Caco-2 (cell line): ENCODE measurements at regions not wholly inside any gene's neighbourhood (a gene's known extent, or its start where the extent isn't known, plus 50 kb on each side); places are given as distances from the start of the nearest gene placed in this dataset.

Experiments used
- BruUV-seq: library from RNA; stranded (reverse); fragments of 400-500 nt; replicated peaks from 2 replicates; lab custom pipeline; 2021; lab: Mats Ljungman, UMichigan
- CTCF ChIA-PET: fragments of 300-600 bp; sonication (Branson Sonifier 250); formaldehyde crosslinking; loops from one replicate; lab custom pipeline; 2022; ENCODE audit warnings: antibody characterized with exemption; lab: Charles Lee
- POLR2A ChIA-PET: fragments of 300-600 bp; sonication (Branson Sonifier 250); formaldehyde crosslinking; loops from one replicate; lab custom pipeline; 2022; ENCODE audit warnings: antibody characterized with exemption; lab: Charles Lee
- DNase-seq, 2 experiments: peaks; one replicate each; pipeline versions ENCODE4 v3.0.0 to v3.0.0-alpha.2; 2020 to 2022
- H3K27me3 ChIP-seq: replicated peaks from 2 replicates; pipeline ENCODE4 v1.6.0; 2011; ENCODE audit warnings: low read length; ENCODE audit not compliant: control insufficient read depth, insufficient read depth
- H3K36me3 ChIP-seq: 2 replicates; pipeline ENCODE4 v1.5.1; 2011; ENCODE audit warnings: low read length; ENCODE audit not compliant: control insufficient read depth, insufficient read depth
- H3K4me1 ChIP-seq: fragments of 250-450 bp; sonication (Bioruptor Pico); 2 replicates; pipeline ENCODE4 v1.5.1; 2020; ENCODE audit warnings: mild to moderate bottlenecking
- H3K4me3 ChIP-seq: 2 replicates; pipeline ENCODE4 v1.5.1; 2011; ENCODE audit warnings: low read depth, mild to moderate bottlenecking, control low read depth, low read length
- H3K9me3 ChIP-seq: fragments of 250-450 bp; sonication (Bioruptor Pico); 2 replicates; pipeline ENCODE4 v1.5.1; 2020; ENCODE audit warnings: mild to moderate bottlenecking, moderate library complexity
- H3K27ac Mint-ChIP-seq: one replicate; pipeline ENCODE4 v1.8.0; 2022; ENCODE audit warnings: mixed read lengths; ENCODE audit not compliant: unreplicated experiment
- H3K27me3 Mint-ChIP-seq: one replicate; pipeline ENCODE4 v1.8.0; 2022; ENCODE audit warnings: mixed read lengths; ENCODE audit not compliant: insufficient read depth, unreplicated experiment
- H3K36me3 Mint-ChIP-seq: one replicate; pipeline ENCODE4 v1.8.0; 2022; ENCODE audit warnings: mild to moderate bottlenecking, mixed read lengths; ENCODE audit not compliant: insufficient read depth, unreplicated experiment
- H3K4me1 Mint-ChIP-seq: one replicate; pipeline ENCODE4 v1.8.0; 2022; ENCODE audit warnings: low read depth, mixed read lengths; ENCODE audit not compliant: unreplicated experiment
- H3K4me3 Mint-ChIP-seq: one replicate; pipeline ENCODE4 v1.8.0; 2022; ENCODE audit warnings: mild to moderate bottlenecking, moderate library complexity, mixed read lengths; ENCODE audit not compliant: unreplicated experiment
- H3K9me3 Mint-ChIP-seq: one replicate; pipeline ENCODE4 v1.8.0; 2022; ENCODE audit warnings: mixed read lengths; ENCODE audit not compliant: unreplicated experiment
- intact Hi-C: fragments of 100-400 bp; cut with micrococcal nuclease; formaldehyde crosslinking; loops from one replicate; pipeline ENCODE4 v1.10.0; 2022; ENCODE audit not compliant: unreplicated experiment
- TF ChIP-seq, protein P1 (sequence below), 2 experiments: fragments of 200-600 bp in 1 of 2; IDR thresholded peaks; 1 replicate in 1 of 2; 2 replicates in 1 of 2; pipeline versions ENCODE4 v1.5.1 to v1.8.0; 2011 to 2022; ENCODE audit warnings: antibody characterized with exemption in 1 of 2, control low read depth in 1 of 2, inconsistent platforms in 1 of 2, low read depth in 1 of 2, low read length in 1 of 2, mild to moderate bottlenecking in 1 of 2, moderate library complexity in 1 of 2; ENCODE audit not compliant: insufficient read depth in 1 of 2, severe bottlenecking in 1 of 2, unreplicated experiment in 1 of 2

- intact Hi-C loops, result no loop called here
- no TSS peak for BruUV-seq
- CTCF ChIA-PET, result no interaction called here
- Mint-ChIP-seq H3K27me3 (peaks cover 9% of the 10 kb centered on the region), H3K4me3 (no peak overlapping the region), H3K27ac (no peak overlapping the region), H3K36me3 (no peaks in the 10 kb centered on the region), H3K4me1 (no peaks in the 10 kb centered on the region), H3K9me3 (no peaks in the 10 kb centered on the region)
- no peak overlapping the region for H3K4me3 ChIP-seq
- no peaks in the 10 kb centered on the region for H3K9me3 ChIP-seq
- DNase-seq, result no peak
- TF ChIP-seq, protein P1, sequence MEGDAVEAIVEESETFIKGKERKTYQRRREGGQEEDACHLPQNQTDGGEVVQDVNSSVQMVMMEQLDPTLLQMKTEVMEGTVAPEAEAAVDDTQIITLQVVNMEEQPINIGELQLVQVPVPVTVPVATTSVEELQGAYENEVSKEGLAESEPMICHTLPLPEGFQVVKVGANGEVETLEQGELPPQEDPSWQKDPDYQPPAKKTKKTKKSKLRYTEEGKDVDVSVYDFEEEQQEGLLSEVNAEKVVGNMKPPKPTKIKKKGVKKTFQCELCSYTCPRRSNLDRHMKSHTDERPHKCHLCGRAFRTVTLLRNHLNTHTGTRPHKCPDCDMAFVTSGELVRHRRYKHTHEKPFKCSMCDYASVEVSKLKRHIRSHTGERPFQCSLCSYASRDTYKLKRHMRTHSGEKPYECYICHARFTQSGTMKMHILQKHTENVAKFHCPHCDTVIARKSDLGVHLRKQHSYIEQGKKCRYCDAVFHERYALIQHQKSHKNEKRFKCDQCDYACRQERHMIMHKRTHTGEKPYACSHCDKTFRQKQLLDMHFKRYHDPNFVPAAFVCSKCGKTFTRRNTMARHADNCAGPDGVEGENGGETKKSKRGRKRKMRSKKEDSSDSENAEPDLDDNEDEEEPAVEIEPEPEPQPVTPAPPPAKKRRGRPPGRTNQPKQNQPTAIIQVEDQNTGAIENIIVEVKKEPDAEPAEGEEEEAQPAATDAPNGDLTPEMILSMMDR (IDR thresholded peaks at IDR 0.05; ENCODE audit: insufficient read depth in 1 of 2, low read depth in 1 of 2, low read length in 1 of 2, severe bottlenecking in 1 of 2, unreplicated experiment in 1 of 2), result no peak
- H3K27me3 ChIP-seq, result no peaks in the 10 kb centered on the region; the same call in 1 of the 2 replicates
- no peaks in the 10 kb centered on the region for H3K36me3 ChIP-seq
- POLR2A ChIA-PET, result no interaction called here
- H3K4me1 ChIP-seq, result no peaks in the 10 kb centered on the region
Measured at GRCh38 chr5:133751846-133752245, 139.5 kb upstream of the FSTL4 start.

DNA sequence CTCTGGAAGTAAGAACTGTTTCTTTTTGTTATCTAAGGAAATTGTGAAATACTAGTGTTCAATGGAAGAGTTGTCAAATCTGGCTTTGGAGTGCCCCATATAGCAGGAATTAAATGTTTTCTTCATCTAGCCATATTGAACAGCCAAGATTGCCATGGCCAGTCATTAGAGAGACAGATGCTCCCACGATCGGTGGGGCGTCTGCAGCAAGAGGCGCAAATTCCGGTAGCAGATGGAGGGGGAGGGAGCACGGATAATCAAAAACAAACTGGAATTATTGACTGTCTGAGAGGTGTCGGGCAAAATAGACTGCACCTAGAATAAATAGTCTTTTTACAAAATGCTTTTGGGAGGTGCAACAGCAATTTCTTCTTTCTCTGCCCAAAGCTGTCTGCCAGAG is 139.1 kb upstream of the FSTL4 start:
- Histone ChIP-seq H3K9me3 (no peaks in the 10 kb centered on the region), H3K27me3 (no peaks in the 10 kb centered on the region; the same call in 1 of the 2 replicates), H3K4me1 (no peaks in the 10 kb centered on the region), H3K36me3 (no peaks in the 10 kb centered on the region), H3K4me3 (no peak overlapping the region)
- Mint-ChIP-seq H3K27me3 (peaks cover 9% of the 10 kb centered on the region), H3K4me3 (no peak overlapping the region), H3K36me3 (no peaks in the 10 kb centered on the region), H3K9me3 (no peaks in the 10 kb centered on the region), H3K27ac (no peak overlapping the region), H3K4me1 (no peaks in the 10 kb centered on the region)
- POLR2A ChIA-PET, result no interaction called here
- no peak for DNase-seq
- TF ChIP-seq, protein P1 (IDR thresholded peaks at IDR 0.05; ENCODE audit: insufficient read depth in 1 of 2, low read depth in 1 of 2, low read length in 1 of 2, severe bottlenecking in 1 of 2, unreplicated experiment in 1 of 2), result no peak
- CTCF ChIA-PET, result no interaction called here
- BruUV-seq, result no TSS peak
- intact Hi-C loops, result no loop called here

DNA sequence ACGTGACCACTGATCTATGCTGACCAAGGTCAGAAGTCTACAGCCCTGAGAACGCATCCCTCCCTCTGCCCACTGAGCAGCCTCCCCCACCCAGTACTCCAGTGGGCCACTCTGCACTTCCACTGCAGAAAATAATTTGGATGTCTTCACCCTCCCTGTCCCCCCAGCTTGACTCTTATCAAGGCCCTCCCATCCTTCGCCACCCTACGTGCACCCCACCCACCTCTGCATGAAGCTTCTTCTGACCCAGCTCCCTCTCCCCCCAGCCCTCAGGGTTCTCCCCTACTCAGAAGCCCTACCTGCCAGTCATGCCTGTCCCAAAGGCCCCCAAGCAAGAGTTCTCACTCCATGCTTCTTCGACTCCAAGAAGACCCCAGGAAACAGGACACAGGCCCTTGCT is 138.5 kb upstream of the FSTL4 start:
- Mint-ChIP-seq H3K4me3 (no peak overlapping the region), H3K4me1 (no peaks in the 10 kb centered on the region), H3K27me3 (peaks cover 6% of the 10 kb centered on the region), H3K36me3 (no peaks in the 10 kb centered on the region), H3K9me3 (no peaks in the 10 kb centered on the region), H3K27ac (no peak overlapping the region)
- no TSS peak for BruUV-seq
- intact Hi-C loops, result no loop called here
- H3K36me3 ChIP-seq, result no peaks in the 10 kb centered on the region
- H3K27me3 ChIP-seq, result no peaks in the 10 kb centered on the region; the same call in 1 of the 2 replicates
- TF ChIP-seq, protein P1 (IDR thresholded peaks at IDR 0.05; ENCODE audit: insufficient read depth in 1 of 2, low read depth in 1 of 2, low read length in 1 of 2, severe bottlenecking in 1 of 2, unreplicated experiment in 1 of 2), result no peak
- DNase-seq, result no peak
- H3K4me3 ChIP-seq, result no peak overlapping the region
- POLR2A ChIA-PET, result no interaction called here
- CTCF ChIA-PET, result no interaction called here
- H3K9me3 ChIP-seq, result no peaks in the 10 kb centered on the region
- H3K4me1 ChIP-seq, result no peaks in the 10 kb centered on the region
